ENCODE measurements at regions not wholly inside any gene's neighbourhood (a gene's known extent, or its start where the extent isn't known, plus 50 kb on each side); places are given as distances from the start of the nearest gene placed in this dataset.
"Not testable (repeated sequence)": the region's sequence is repeated elsewhere in the genome, so short reads cannot be mapped to it uniquely, and the experiment has no call there.

DNA sequence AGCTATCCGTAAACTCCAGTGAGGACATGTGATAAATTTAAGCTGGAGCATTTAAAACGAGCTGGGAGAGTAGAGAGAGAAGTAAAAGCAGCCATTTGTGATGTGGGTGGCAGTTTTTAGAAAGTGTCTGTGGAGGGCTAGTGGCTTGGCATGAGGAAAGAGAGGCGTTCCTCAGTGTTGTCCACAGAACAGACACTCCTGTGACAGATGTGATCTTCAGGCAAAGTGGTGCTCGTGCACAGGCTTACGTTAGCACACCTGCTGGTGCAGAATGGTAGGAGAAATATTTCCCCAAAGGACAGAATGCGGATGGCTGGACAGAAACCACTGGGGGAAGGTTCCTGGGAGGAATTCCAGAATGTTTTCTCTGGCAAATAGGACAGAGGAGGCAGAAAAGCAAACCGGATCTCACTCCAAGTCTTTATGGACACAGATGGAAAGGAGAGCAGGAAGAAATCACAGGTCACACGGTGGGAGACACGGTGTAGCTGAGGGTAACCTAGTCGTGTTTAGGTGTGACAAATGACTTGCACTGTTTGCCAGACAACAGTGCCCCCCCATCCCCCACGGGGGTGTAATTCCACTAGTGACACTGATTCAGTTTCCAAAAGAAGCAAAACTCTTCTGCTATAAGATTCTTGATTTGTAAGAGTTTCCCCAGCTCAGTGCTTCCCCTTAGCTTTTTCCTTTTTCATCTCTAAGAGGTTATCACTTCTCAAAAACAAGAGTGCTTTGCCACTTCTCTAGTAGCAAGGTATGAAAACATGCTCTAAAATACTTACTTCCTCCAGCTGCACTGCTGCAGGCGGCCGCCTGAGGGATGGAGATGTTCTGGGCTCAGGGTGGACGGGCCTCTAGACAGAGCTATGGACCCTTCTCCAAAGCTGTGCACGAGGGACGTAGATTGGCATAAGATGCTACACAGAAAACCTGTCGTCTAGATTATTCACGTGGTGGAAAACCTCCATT lies 293.2 kb downstream of the QKI start:
- DNase-seq (ENCODE audit: low read depth in 3 of 3), result no peak

DNA sequence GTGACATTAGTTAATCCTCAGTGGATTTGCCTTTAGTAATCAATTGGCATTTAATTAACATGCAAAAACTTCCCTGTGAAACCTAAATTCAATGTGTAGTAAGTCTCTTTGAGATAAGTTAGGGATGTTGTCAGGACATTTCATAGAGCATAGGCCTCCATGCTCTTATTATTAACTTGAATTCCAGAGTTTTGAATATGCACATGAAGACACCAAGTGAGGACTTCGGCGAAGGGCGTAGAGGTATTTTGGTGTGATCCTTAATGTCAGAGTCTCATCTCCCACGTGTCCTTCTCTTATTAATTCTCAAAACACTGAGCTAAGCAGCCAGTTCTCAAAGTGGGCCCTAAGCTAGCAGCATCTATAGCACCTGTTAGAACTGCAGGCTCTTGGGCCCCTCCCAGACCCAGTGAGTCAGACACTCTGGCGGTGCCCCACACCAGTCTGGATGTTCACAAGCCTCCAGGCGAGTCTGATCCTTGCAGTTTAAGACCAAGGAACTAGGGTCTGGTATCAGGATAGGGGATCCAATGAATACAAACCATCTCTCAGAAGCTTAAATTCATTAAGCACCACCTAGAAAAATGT lies 292.1 kb downstream of the QKI start:
- DNase-seq (ENCODE audit: low read depth in 3 of 3), result no peak

- DNase-seq (ENCODE audit: low read depth in 3 of 3), result no peak
These were observed 291.4 kb downstream of the QKI start for GRCh38 chr6:163705923-163706322.

- DNase-seq (ENCODE audit: low read depth in 3 of 3), result no peak
These were observed 288.2 kb downstream of the QKI start for GRCh38 chr6:163702736-163703135.

GRCh38 chr6:163701762-163702161 lies 287.2 kb downstream of the QKI start:
- DNase-seq (ENCODE audit: low read depth in 3 of 3), result no peak

- no peak for DNase-seq (ENCODE audit: low read depth in 3 of 3)
These were observed 283.6 kb downstream of the QKI start for GRCh38 chr6:163698086-163698485.

GRCh38 chr6:163696311-163696710 lies 281.8 kb downstream of the QKI start:
- DNase-seq (ENCODE audit: low read depth in 3 of 3), result not testable (repeated sequence)

GRCh38 chr6:163695414-163695864 lies 280.9 kb downstream of the QKI start:
- no peak for DNase-seq (ENCODE audit: low read depth in 3 of 3)

GRCh38 chr6:163694988-163695398 lies 280.5 kb downstream of the QKI start:
- no peak for DNase-seq (ENCODE audit: low read depth in 3 of 3)

GRCh38 chr6:163694072-163694471 lies 279.6 kb downstream of the QKI start:
- no peak for DNase-seq (ENCODE audit: low read depth in 3 of 3)

- no peak for DNase-seq (ENCODE audit: low read depth in 3 of 3)
These were observed 276.5 kb downstream of the QKI start for GRCh38 chr6:163691049-163691448.

GRCh38 chr6:163688739-163689362 lies 274.3 kb downstream of the QKI start:
- no peak for DNase-seq (ENCODE audit: low read depth in 3 of 3)

GRCh38 chr6:163687075-163687474 lies 272.6 kb downstream of the QKI start:
- DNase-seq (ENCODE audit: low read depth in 3 of 3), result no peak

GRCh38 chr6:163686301-163686700 lies 271.8 kb downstream of the QKI start:
- no peak for DNase-seq (ENCODE audit: low read depth in 3 of 3)

- DNase-seq (ENCODE audit: low read depth in 3 of 3), result no peak
These were observed 268.6 kb downstream of the QKI start for GRCh38 chr6:163683105-163683622.

DNA sequence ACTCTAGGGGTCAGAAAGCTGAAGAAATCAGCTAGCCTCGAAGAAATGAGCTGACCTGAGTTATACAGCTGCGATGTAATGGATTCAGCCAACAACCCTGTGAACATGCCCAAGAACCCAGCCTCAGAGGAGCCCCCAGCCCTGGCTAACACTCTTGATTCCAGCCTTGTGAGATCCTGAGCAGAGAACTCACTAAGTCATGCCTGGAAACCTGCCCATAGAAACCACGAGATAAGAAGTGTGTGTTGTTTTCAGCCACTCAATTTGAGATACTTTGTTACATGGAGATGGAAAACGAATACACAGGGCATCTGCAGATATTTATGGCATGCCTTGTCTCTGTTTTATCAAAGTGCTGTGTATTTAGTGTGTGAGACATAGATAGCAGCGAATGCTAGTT lies 265.2 kb downstream of the QKI start:
- no peak for DNase-seq (ENCODE audit: low read depth in 3 of 3)

DNA sequence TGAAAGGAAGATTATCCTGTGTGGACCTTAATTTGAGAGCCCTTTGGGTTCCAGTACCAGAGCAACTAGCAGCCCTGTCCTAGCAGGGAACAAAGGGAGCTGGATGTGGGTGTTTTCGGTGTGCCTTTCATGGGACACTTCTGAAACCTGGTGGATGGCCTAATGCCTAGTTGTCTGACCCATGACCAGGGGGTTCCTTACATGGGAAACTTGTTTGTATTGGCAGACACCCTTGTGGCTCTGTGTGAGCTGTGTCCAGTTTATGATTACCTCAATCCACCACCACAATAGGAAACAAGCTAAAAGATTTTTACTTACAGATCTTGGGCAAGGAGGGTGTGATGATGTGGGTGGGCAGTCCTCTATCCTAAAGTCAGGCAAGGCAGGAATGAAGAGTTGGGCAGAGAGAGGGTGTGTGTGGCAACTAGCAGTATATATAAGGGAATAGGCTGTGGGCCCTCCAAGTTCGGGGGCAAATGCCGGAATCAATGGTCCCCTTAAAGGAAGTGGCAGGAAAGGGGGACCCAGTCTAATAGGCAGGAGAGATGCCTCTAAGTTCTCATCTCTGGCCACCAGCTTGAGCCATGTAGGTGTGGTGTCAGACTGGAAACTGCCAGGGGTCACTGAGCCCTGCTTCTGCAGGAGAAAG lies 264.6 kb downstream of the QKI start:
- DNase-seq (ENCODE audit: low read depth in 3 of 3), result no peak

- no peak for DNase-seq (ENCODE audit: low read depth in 3 of 3)
These were observed 261.1 kb downstream of the QKI start for GRCh38 chr6:163675611-163676010.

DNA sequence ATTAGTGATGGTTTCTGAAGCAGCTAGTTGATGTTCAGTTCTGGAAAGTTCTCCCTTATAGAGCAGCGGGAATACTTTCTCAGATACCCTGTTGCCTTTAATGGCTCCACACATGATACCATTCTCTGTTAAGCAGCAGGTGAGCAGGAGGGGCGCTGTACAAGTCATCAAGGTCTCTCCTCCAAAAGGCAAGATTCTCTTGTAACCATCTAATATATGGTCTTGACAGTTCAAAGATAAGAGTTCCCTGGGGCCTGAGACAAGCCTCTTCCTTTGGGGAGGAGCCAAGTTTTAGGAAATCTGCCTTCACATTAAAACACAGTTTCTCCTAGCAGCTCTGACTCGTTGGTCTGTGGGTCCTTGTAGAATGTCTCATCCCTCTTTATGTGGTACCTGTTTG lies 258.2 kb downstream of the QKI start:
- no peak for DNase-seq (ENCODE audit: low read depth in 3 of 3)

DNA sequence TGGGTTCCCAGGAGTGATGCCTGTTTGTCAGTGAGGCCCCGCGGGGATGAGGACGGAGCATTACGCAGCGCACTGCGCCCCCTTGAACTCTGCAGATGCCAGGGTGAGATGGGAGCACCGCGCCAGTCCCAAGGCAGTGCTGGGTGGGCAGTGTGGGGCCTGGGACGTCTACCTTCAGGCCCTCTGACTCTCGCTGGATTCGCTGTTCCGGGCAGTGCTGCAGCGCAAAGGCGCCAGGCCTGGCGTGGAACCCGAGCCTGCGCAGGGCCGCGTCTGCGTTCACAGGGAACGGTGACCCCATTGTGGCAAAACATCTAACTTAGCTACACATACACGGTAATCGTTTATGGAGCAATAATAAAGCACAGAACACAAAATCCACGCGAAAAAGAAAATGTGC lies 257.3 kb downstream of the QKI start:
- DNase-seq (ENCODE audit: low read depth in 3 of 3), result no peak

DNA sequence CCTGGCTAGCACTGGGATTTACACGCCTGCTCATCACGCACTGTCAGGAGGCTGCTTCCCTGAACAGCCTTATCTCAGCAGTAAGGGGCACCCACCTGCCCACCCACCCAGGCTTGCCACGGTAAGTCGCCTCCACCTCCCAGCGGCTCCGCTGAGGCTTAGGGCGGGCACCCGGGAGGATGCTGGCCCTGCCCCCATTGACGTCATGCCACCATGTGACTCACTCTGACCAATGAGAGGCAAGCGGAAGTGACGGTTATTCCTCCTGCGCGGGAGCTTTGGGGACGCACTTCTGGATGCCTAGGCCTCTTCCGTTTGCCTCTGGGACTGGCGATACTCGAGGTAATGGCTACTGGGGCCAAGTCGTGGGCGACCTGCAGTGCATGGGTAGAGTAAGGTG lies 256.8 kb downstream of the QKI start:
- no peak for DNase-seq (ENCODE audit: low read depth in 3 of 3)

GRCh38 chr6:163670336-163670735 lies 255.8 kb downstream of the QKI start:
- DNase-seq (ENCODE audit: low read depth in 3 of 3), result no peak

All from stimulated activated CD4-positive, alpha-beta T cell treated with anti-CD3 and anti-CD28 coated beads, TNF-alpha, amount 100 ng/mL, for 24 hours (primary cell).